ENCODE measurements at regions not wholly inside any gene's neighbourhood (a gene's known extent, or its start where the extent isn't known, plus 50 kb on each side); places are given as distances from the start of the nearest gene placed in this dataset.

DNA sequence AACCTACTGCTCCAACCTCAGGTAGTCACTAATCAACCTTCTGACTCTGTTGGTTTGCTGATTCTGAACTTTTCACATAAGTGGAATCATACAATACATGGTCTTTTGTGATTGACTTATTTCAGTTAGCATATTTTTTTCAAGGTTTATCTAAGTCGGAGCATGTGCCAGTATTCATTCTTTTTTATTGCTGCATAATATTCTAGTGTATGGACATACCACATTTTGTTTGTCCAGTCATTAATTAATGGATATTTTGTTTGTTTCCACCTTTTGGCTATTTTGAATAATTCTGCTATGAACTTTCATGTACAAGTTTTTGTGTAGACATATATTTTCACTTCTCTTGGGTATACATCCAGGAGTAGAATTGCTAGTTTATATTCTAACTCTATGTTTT, 53.0 kb upstream of the LRRN2 start:
- no peaks in the 10 kb centered on the region for H3K9me2 ChIP-seq (ENCODE audit: insufficient read depth)
- H3K79me2 ChIP-seq (ENCODE audit: insufficient read depth, low read length): no peaks in the 10 kb centered on the region
- no peak for DNase-seq (ENCODE audit: low read depth, low spot score)
- no peaks in the 10 kb centered on the region for H3K4me1 ChIP-seq (ENCODE audit: control insufficient read depth in 1 of 2, insufficient read depth in 2 of 2, low read length in 2 of 2)
- intact Hi-C loops (cut with micrococcal nuclease): no loop called here
- no peak for ATAC-seq
- no peaks in the 10 kb centered on the region for H3K27me3 ChIP-seq (ENCODE audit: insufficient read depth, low read length)
- no peak overlapping the region for H3K9ac ChIP-seq (ENCODE audit: low read length)
- no peak overlapping the region for H3K4me3 ChIP-seq (replicated peaks in 1 of 2; ENCODE audit: low read depth in 1 of 2, low read length in 2 of 2)
- H2AFZ ChIP-seq (ENCODE audit: low read depth, low read length, poor library complexity, severe bottlenecking): no peak overlapping the region
- H4K20me1 ChIP-seq (ENCODE audit: insufficient read depth): no peaks in the 10 kb centered on the region
- H3K9me3 ChIP-seq (ENCODE audit: control insufficient read depth in 1 of 2, insufficient read depth in 1 of 2, low read depth in 1 of 2, low read length in 2 of 2): peaks cover 0 to 7% of the 10 kb centered on the region in 2 experiments; a peak in 1 of 4 replicates
- H3K36me3 ChIP-seq (ENCODE audit: control insufficient read depth in 1 of 2, insufficient read depth in 2 of 2, low read length in 2 of 2): no peaks in the 10 kb centered on the region
- H3K4me2 ChIP-seq (ENCODE audit: low read length): no peak overlapping the region
- no TSS peak for BruUV-seq (replicated peaks)
- no peak overlapping the region for H3K27ac ChIP-seq (ENCODE audit: low read depth, low read length)
- ChIA-PET RAD21 (ENCODE audit: low non-redundant PET in 1 of 2, low total read pairs in 2 of 2, uncharacterized antibody in 2 of 2, unreplicated experiment in 2 of 2) (no interaction called here), POLR2A (interaction anchor here (0.5 kb wide), 1 partner anchor 230 kb away, joined by 3 read pairs; no protein-coding TSS in a partner anchor), CTCF (no interaction called here)
- TF ChIP-seq SIN3A (IDR thresholded peaks at IDR 0.05; ENCODE audit: low read depth) (no peak), EGR1 (IDR thresholded peaks at IDR 0.05; ENCODE audit: low read depth) (no peak), EZH2phosphoT487 (IDR thresholded peaks at IDR 0.05; ENCODE audit: borderline replicate concordance) (no peak), POLR2A (IDR thresholded peaks at IDR 0.05; ENCODE audit: borderline replicate concordance, extremely low read depth, insufficient read depth, insufficient read length) (no peak), SRF (IDR thresholded peaks at IDR 0.05; ENCODE audit: low read depth) (no peak), RAD21 (IDR thresholded peaks at IDR 0.05; ENCODE audit: low read depth) (no peak), EZH2 (IDR thresholded peaks at IDR 0.05) (no peak), ATF3 (IDR thresholded peaks at IDR 0.05) (no peak), MAX (IDR thresholded peaks at IDR 0.05) (no peak)
- TF ChIP-seq, protein P1, sequence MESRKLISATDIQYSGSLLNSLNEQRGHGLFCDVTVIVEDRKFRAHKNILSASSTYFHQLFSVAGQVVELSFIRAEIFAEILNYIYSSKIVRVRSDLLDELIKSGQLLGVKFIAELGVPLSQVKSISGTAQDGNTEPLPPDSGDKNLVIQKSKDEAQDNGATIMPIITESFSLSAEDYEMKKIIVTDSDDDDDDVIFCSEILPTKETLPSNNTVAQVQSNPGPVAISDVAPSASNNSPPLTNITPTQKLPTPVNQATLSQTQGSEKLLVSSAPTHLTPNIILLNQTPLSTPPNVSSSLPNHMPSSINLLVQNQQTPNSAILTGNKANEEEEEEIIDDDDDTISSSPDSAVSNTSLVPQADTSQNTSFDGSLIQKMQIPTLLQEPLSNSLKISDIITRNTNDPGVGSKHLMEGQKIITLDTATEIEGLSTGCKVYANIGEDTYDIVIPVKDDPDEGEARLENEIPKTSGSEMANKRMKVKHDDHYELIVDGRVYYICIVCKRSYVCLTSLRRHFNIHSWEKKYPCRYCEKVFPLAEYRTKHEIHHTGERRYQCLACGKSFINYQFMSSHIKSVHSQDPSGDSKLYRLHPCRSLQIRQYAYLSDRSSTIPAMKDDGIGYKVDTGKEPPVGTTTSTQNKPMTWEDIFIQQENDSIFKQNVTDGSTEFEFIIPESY (IDR thresholded peaks at IDR 0.05; ENCODE audit: extremely low read depth, insufficient replicate concordance, low read length): no peak
